ENCODE measurements at regions not wholly inside any gene's neighbourhood (a gene's known extent, or its start where the extent isn't known, plus 50 kb on each side); places are given as distances from the start of the nearest gene placed in this dataset.

DNA sequence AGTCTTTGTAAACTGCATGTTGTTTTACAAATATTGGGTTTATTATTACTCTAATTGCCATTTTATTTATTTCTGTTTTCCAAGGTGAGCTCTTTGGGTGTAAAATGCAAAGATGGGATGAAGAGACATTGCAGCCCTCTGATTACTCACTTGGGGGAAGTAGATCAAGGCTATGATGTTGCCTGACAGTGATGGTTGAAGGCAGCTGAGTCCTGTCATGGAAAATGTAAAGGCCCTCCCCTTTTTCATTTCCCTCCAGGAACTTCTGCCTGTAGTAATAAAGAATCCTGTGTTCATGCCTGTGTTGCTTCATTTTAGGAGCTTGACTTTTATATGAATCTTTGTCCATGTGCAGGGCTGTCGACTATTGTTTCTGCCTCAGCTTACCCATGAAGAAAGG lies 605.4 kb upstream of the CLINT1 start:
- Histone ChIP-seq H3K27me3 (no peaks in the 10 kb centered on the region), H3K27ac (peak overlapping the region in 1 of 2 donors; percentile 38), H3K36me3 (no peaks in the 10 kb centered on the region), H3K4me1 (peaks cover 0 to 15% of the 10 kb centered on the region in 2 donors), H3K9me3 (no peaks in the 10 kb centered on the region), H3K4me3 (no peak overlapping the region)
- TF ChIP-seq, protein P1, sequence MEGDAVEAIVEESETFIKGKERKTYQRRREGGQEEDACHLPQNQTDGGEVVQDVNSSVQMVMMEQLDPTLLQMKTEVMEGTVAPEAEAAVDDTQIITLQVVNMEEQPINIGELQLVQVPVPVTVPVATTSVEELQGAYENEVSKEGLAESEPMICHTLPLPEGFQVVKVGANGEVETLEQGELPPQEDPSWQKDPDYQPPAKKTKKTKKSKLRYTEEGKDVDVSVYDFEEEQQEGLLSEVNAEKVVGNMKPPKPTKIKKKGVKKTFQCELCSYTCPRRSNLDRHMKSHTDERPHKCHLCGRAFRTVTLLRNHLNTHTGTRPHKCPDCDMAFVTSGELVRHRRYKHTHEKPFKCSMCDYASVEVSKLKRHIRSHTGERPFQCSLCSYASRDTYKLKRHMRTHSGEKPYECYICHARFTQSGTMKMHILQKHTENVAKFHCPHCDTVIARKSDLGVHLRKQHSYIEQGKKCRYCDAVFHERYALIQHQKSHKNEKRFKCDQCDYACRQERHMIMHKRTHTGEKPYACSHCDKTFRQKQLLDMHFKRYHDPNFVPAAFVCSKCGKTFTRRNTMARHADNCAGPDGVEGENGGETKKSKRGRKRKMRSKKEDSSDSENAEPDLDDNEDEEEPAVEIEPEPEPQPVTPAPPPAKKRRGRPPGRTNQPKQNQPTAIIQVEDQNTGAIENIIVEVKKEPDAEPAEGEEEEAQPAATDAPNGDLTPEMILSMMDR (IDR thresholded peaks at IDR 0.05) = no peak
- no peak for DNase-seq (ENCODE audit: low spot score)

DNA sequence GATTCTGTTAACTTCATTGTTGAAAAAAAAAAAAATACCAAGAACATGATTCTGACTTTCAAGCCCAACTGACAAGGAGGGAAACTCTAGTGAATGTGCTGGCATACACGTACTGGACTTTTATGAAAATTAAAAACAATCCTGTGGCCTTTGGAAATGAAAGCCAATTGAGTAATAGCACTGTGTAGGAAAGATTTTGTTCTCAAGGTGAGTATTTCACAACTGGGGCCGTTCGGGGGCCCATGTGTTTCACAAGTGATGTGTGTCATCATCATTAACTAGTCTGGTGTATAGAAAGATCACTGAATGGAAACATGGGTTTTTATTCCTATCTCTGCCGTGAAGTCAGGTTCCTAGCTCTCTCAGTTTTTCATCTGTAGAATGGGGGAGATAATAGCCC lies 605.0 kb upstream of the CLINT1 start:
- H3K4me1 ChIP-seq = peaks cover 0 to 15% of the 10 kb centered on the region in 2 donors
- H3K27me3 ChIP-seq = no peaks in the 10 kb centered on the region
- DNase-seq (ENCODE audit: low spot score) = peak; percentile 92
- H3K36me3 ChIP-seq = no peaks in the 10 kb centered on the region
- no peaks in the 10 kb centered on the region for H3K9me3 ChIP-seq
- TF ChIP-seq, protein P1 (IDR thresholded peaks at IDR 0.05) = no peak
- no peak overlapping the region for H3K4me3 ChIP-seq
- peak overlapping the region in 1 of 2 donors; percentile 65 for H3K27ac ChIP-seq

DNA sequence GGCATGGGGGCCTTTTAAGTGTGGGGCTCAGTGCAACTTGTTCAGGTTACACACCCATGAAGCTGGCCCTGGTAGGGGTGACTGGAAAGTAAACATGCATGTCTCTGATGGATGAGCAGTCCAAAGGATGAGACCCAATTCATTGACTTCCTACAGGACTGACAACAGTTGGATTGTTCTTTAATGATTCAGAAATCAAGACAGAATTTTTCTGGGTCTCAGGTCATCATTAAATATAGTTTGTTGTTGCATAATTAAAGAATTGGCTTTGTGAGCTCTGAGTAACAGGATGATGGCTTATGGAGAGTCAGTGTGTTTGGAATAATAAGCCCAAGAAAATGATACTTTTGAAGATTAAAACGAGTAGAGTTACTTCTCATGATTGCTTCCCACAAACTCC lies 604.2 kb upstream of the CLINT1 start:
- H3K27me3 ChIP-seq = no peaks in the 10 kb centered on the region
- peak overlapping the region in 1 of 2 donors; percentile 65 for H3K27ac ChIP-seq
- H3K4me1 ChIP-seq = peaks cover 0 to 15% of the 10 kb centered on the region in 2 donors
- TF ChIP-seq, protein P1 (IDR thresholded peaks at IDR 0.05) = no peak
- H3K9me3 ChIP-seq = no peaks in the 10 kb centered on the region
- no peaks in the 10 kb centered on the region for H3K36me3 ChIP-seq
- no peak for DNase-seq (ENCODE audit: low spot score)
- H3K4me3 ChIP-seq = no peak overlapping the region

- Histone ChIP-seq H3K36me3 (no peaks in the 10 kb centered on the region), H3K27ac (peak overlapping the region in 1 of 2 donors; percentile 65), H3K4me3 (no peak overlapping the region), H3K27me3 (no peaks in the 10 kb centered on the region), H3K4me1 (peaks cover 0 to 15% of the 10 kb centered on the region in 2 donors), H3K9me3 (no peaks in the 10 kb centered on the region)
- TF ChIP-seq, protein P1 (IDR thresholded peaks at IDR 0.05) = no peak
- DNase-seq (ENCODE audit: low spot score) = no peak
Measured at GRCh38 chr5:158462349-158463114, 603.6 kb upstream of the CLINT1 start.

- Histone ChIP-seq H3K4me3 (no peak overlapping the region), H3K9me3 (no peaks in the 10 kb centered on the region), H3K36me3 (no peaks in the 10 kb centered on the region), H3K4me1 (peaks cover 0 to 15% of the 10 kb centered on the region in 2 donors), H3K27me3 (no peaks in the 10 kb centered on the region), H3K27ac (peak overlapping the region in 1 of 2 donors; percentile 65)
- DNase-seq (ENCODE audit: low spot score) = peak; percentile 66
- TF ChIP-seq, protein P1 (IDR thresholded peaks at IDR 0.05) = no peak
Measured at GRCh38 chr5:158461240-158461854, 602.4 kb upstream of the CLINT1 start.
